ENCODE measurements at regions not wholly inside any gene's neighbourhood (a gene's known extent, or its start where the extent isn't known, plus 50 kb on each side); places are given as distances from the start of the nearest gene placed in this dataset.

DNA sequence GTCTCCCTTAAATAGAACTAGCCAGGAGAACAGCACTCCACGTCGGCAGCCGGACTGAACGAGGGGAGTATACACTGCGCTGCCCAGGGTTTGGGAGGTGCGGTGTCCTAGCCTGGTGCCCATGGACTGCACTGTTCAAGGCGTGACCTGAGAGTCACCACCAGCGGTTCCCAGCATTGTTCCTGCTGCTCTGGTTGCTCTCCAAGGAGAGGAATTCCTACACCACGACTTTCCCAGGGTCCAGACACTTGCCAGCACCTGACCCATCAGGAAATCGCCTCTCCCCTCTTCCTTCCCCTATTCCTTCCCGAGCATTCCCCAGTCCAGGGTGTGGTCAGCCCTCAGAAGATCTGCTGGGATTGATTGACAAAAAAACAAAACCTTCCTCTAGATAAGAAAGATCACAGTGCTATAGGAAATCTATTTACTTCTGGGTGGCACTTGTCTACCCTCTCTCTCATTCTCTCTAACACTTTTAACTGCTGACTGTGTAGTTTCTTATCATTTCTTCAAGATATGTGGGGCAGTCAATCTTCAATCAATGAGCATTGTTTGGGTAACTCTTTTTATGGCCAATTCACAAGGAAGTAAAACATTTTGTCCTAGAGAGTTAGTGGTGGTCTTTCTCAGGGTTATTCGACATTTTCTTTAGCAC, 297.8 kb upstream of the ACTBL2 start:
- no peak for DNase-seq (ENCODE audit: low read depth)
- no peak overlapping the region for H3K4me3 ChIP-seq (replicated peaks; ENCODE audit: low read depth, low read length)
- TF ChIP-seq, protein P1, sequence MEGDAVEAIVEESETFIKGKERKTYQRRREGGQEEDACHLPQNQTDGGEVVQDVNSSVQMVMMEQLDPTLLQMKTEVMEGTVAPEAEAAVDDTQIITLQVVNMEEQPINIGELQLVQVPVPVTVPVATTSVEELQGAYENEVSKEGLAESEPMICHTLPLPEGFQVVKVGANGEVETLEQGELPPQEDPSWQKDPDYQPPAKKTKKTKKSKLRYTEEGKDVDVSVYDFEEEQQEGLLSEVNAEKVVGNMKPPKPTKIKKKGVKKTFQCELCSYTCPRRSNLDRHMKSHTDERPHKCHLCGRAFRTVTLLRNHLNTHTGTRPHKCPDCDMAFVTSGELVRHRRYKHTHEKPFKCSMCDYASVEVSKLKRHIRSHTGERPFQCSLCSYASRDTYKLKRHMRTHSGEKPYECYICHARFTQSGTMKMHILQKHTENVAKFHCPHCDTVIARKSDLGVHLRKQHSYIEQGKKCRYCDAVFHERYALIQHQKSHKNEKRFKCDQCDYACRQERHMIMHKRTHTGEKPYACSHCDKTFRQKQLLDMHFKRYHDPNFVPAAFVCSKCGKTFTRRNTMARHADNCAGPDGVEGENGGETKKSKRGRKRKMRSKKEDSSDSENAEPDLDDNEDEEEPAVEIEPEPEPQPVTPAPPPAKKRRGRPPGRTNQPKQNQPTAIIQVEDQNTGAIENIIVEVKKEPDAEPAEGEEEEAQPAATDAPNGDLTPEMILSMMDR (IDR thresholded peaks at IDR 0.05; ENCODE audit: low read length, missing control alignments), result no peak

DNA sequence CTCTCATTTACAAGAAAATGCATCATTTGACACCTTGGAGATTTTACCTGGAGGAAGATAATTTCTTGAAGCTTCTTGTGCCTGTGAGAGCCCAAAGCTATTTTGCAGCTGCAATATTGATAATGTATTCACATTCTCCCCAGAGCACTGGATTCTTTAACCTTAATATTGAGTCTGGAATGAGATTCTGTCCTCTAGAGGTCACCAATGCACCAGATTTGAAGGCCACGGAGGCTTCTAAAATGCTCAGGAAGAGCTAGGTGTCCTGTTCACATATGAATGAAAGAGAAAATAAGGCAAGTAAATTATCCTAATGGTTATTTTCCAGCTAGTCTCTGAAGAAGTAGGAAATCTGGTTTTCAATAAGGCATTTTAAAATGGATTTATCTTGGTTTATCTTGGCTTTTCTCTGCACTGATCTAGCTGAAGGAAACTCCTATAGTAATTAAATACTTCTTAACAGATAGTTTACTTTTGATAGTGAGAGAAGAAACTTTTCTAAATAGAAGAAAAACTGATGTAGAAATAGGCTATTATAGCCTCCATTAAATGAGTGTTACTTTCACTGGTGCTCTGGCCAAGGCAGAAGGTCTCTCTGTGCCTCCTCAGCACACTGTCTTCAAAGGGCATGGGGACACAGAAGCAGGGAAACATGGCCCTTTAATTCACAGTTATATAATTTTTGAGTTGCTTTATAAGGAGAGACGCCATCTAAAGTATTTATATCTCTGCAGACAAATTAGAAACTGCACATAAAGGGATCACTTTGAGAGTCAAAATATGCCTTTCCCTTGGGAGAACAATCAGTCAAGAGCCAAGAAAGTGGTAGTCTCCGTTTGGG, 297.0 kb upstream of the ACTBL2 start:
- no peak overlapping the region for H3K4me3 ChIP-seq (replicated peaks; ENCODE audit: low read depth, low read length)
- peak; percentile 86 for DNase-seq (ENCODE audit: low read depth)
- TF ChIP-seq, protein P1 (IDR thresholded peaks at IDR 0.05; ENCODE audit: low read length, missing control alignments), result peak; percentile 65

DNA sequence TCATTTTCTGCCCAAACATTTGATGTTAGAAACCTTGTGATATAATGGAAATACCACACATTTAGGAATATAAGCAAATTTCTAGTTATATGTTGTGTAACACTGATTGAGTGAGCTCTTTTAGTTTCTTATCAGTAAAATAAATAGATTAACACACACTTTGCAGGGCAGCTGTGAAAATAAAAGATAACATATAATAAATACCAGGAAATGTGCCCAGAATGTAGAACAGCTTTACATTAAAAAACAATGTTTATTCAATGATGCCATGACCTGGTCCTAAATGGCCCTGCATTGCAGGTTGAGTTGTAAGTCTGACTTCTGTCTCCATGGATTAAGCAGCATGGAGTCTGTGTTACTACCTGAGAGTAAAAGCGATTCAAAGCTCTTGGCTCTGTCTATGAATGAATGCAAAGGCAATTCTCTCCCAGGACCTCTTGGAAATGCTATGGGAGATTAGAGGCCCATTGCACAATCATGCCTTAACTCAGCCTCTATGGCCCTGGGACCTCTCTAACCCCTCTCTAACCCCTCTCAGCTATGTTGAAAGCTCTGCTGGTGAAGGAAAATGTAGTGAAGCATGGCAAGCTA, 296.0 kb upstream of the ACTBL2 start:
- TF ChIP-seq, protein P1 (IDR thresholded peaks at IDR 0.05; ENCODE audit: low read length, missing control alignments), result no peak
- H3K4me3 ChIP-seq (replicated peaks; ENCODE audit: low read depth, low read length), result no peak overlapping the region
- DNase-seq (ENCODE audit: low read depth), result peak; percentile 51

DNA sequence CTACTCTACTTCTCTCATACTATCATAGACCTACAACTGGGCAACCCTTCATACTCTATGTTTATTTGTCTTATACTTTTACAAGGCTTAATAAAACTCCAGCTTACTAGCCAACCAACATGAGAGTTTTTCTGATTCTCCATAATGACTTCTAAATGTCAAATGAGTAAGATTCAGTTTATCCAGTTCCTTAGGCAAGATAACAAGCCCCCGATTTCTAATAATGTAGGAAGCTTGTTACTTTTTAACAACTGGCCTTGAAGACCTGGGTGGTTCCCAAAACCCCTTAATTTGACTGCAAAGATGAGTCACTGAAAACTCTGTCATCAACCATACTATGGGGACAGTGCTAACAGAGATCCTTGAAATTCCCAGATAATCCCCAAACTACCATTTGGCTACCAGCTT, 294.6 kb upstream of the ACTBL2 start:
- no peak overlapping the region for H3K4me3 ChIP-seq (replicated peaks; ENCODE audit: low read depth, low read length)
- no peak for DNase-seq (ENCODE audit: low read depth)
- TF ChIP-seq, protein P1 (IDR thresholded peaks at IDR 0.05; ENCODE audit: low read length, missing control alignments), result no peak

DNA sequence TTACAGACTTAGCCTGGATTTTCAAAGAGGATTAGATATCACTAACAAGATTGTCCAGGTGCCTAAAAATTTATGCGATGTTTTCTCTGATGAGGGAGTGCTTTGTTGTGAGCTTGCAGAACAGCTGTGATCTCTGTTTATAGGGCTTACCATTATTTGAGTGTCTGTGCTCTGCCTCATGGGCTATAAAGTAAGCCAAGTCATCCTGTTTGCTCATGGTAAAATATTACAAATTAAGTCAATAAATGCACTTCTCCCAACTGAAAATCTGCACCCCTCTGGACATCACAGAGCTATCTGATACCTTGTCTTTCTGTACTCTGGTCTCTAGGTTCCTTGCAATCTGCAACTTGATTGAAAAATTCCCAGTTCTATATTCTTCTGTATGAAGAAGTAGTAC, 293.4 kb upstream of the ACTBL2 start:
- no peak overlapping the region for H3K4me3 ChIP-seq (replicated peaks; ENCODE audit: low read depth, low read length)
- DNase-seq (ENCODE audit: low read depth), result no peak
- TF ChIP-seq, protein P1 (IDR thresholded peaks at IDR 0.05; ENCODE audit: low read length, missing control alignments), result no peak

DNA sequence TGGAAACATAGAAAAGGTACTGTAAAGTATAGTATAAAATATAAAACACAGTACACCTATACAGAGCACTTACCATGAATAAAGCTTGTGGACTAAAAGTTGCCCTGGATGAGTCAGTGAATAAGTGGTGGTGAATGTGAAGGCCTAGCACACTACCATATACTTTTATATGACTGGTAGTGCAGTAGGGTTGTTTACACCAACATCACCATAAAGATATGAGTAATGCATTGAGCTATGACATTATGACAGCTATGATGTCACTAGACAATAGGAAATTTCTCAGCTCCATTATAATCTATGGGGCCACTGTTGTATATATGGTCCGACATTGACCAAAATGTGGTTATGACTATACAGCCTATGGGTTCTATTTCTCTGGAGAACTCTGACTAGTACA, 291.8 kb upstream of the ACTBL2 start:
- H3K4me3 ChIP-seq (replicated peaks; ENCODE audit: low read depth, low read length), result no peak overlapping the region
- TF ChIP-seq, protein P1 (IDR thresholded peaks at IDR 0.05; ENCODE audit: low read length, missing control alignments), result no peak
- no peak for DNase-seq (ENCODE audit: low read depth)
